GM23338 (cell line): ENCODE measurements at regions not wholly inside any gene's neighbourhood (a gene's known extent, or its start where the extent isn't known, plus 50 kb on each side); places are given as distances from the start of the nearest gene placed in this dataset.
"Not testable (repeated sequence)": the region's sequence is repeated elsewhere in the genome, so short reads cannot be mapped to it uniquely, and the experiment has no call there.

Experiments used
- ATAC-seq: fragments of 200-7000 bp; cut with Tn5 transposase; 3 replicates; pipeline ENCODE4 v1.9.1; 2020
- DNase-seq: peaks from one replicate; pipeline ENCODE4 v3.0.0-alpha.2; 2015; ENCODE audit warnings: low spot score
- H2AFZ ChIP-seq: fragments of 200-600 bp; sonication (generic); 2 replicates; pipeline ENCODE4 v1.8.0; 2016; ENCODE audit warnings: antibody characterized with exemption, mild to moderate bottlenecking, moderate library complexity
- H3F3A ChIP-seq: fragments of 200-600 bp; sonication (generic); replicated peaks from 2 replicates; pipeline ENCODE4 v1.8.0; 2017; ENCODE audit warnings: antibody characterized with exemption, mixed run types, low read depth
- H3K27ac ChIP-seq: fragments of 200-600 bp; sonication (generic); 2 replicates; pipeline ENCODE4 v1.6.1; 2016; ENCODE audit warnings: low read depth
- H3K27me3 ChIP-seq: fragments of 200-600 bp; sonication (generic); 2 replicates; pipeline ENCODE4 v1.8.0; 2016; ENCODE audit warnings: mild to moderate bottlenecking, mixed run types, moderate library complexity; ENCODE audit not compliant: insufficient read depth
- H3K36me3 ChIP-seq: fragments of 200-600 bp; sonication (generic); 2 replicates; pipeline ENCODE4 v1.8.0; 2016; ENCODE audit warnings: mild to moderate bottlenecking; ENCODE audit not compliant: insufficient read depth
- H3K4me1 ChIP-seq: fragments of 200-600 bp; sonication (generic); 2 replicates; pipeline ENCODE4 v1.8.0; 2016; ENCODE audit warnings: mild to moderate bottlenecking, moderate library complexity; ENCODE audit not compliant: insufficient read depth
- H3K4me2 ChIP-seq: fragments of 200-600 bp; sonication (generic); 2 replicates; pipeline ENCODE4 v1.7.1; 2017; ENCODE audit warnings: mixed run types
- H3K4me3 ChIP-seq: fragments of 200-600 bp; sonication (generic); 2 replicates; pipeline ENCODE4 v1.6.1; 2016; ENCODE audit warnings: mixed run types
- H3K79me2 ChIP-seq: fragments of 200-600 bp; sonication (generic); replicated peaks from 2 replicates; pipeline ENCODE4 v1.8.0; 2017; ENCODE audit warnings: mild to moderate bottlenecking; ENCODE audit not compliant: insufficient read depth
- H3K9me2 ChIP-seq: fragments of 200-600 bp; sonication (generic); 2 replicates; pipeline ENCODE4 v1.8.0; 2017; ENCODE audit not compliant: insufficient read depth
- H4K20me1 ChIP-seq: fragments of 200-600 bp; sonication (generic); replicated peaks from 2 replicates; pipeline ENCODE4 v1.8.0; 2017; ENCODE audit warnings: mild to moderate bottlenecking; ENCODE audit not compliant: insufficient read depth
- H3K27ac Mint-ChIP-seq: 2 replicates; pipeline ENCODE4 v1.8.0; 2020; ENCODE audit warnings: inconsistent platforms, mild to moderate bottlenecking, moderate library complexity, mixed read lengths
- H3K27me3 Mint-ChIP-seq: 3 replicates; pipeline ENCODE4 v1.8.0; 2022; ENCODE audit warnings: low read depth, mild to moderate bottlenecking, moderate library complexity, mixed read lengths, inconsistent platforms; ENCODE audit not compliant: insufficient read depth, poor library complexity
- H3K36me3 Mint-ChIP-seq: 3 replicates; pipeline ENCODE4 v1.8.0; 2021; ENCODE audit warnings: low read depth, mild to moderate bottlenecking, inconsistent platforms, moderate library complexity, mixed read lengths
- H3K4me1 Mint-ChIP-seq: 3 replicates; pipeline ENCODE4 v1.8.0; 2020; ENCODE audit warnings: mild to moderate bottlenecking, inconsistent platforms, mixed read lengths
- H3K4me3 Mint-ChIP-seq: 3 replicates; pipeline ENCODE4 v1.8.0; 2021; ENCODE audit warnings: moderate library complexity, mild to moderate bottlenecking, inconsistent platforms, mixed read lengths
- H3K9me3 Mint-ChIP-seq: 3 replicates; pipeline ENCODE4 v1.8.0; 2020; ENCODE audit warnings: moderate library complexity, mild to moderate bottlenecking, inconsistent platforms, mixed read lengths

DNA sequence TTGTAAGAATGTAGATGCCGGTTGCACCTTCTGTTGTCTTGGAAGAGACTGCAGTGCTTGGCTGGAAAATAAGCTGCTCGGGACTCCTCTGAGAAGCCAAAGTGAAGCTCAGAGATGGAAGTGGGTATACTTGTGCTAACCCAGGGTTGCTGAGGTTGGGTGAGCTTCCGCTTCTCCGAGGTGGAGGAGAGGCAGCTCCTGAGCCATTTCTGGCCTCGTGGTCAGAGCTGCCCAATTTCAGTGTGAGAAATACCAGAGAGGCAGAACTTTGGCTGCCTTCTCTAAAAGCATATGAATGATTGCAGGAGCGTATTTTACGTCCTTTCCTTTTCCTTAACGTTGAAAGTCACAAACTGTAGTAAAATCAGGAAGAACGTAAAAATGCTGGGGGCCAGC is 292.0 kb upstream of the PLGLB2 start:
- not testable (repeated sequence) for H3K9me2 ChIP-seq, H3K36me3 Mint-ChIP-seq, H3K79me2 ChIP-seq, H3K27ac Mint-ChIP-seq, H4K20me1 ChIP-seq, H3K27me3 ChIP-seq, DNase-seq, H3K4me1 Mint-ChIP-seq, H3K27ac ChIP-seq, H3F3A ChIP-seq, H3K4me3 ChIP-seq, H3K36me3 ChIP-seq, H3K4me1 ChIP-seq, H3K4me3 Mint-ChIP-seq, H2AFZ ChIP-seq, H3K27me3 Mint-ChIP-seq, H3K9me3 Mint-ChIP-seq
- peak; percentile 11; the same call in 2 of the 3 replicates for ATAC-seq
- peak overlapping the region; percentile 57; the same call in 1 of the 2 replicates for H3K4me2 ChIP-seq

GRCh38 chr2:87456477-87457128 is 291.3 kb upstream of the PLGLB2 start:
- not testable (repeated sequence) for H4K20me1 ChIP-seq, H2AFZ ChIP-seq, H3K36me3 ChIP-seq, H3K9me2 ChIP-seq, H3K4me1 Mint-ChIP-seq, H3K4me3 Mint-ChIP-seq, H3K4me1 ChIP-seq, H3K4me2 ChIP-seq, H3K27ac ChIP-seq, H3F3A ChIP-seq, ATAC-seq, H3K27me3 Mint-ChIP-seq, H3K79me2 ChIP-seq, H3K9me3 Mint-ChIP-seq, H3K36me3 Mint-ChIP-seq, H3K4me3 ChIP-seq, H3K27me3 ChIP-seq, H3K27ac Mint-ChIP-seq, DNase-seq

DNA sequence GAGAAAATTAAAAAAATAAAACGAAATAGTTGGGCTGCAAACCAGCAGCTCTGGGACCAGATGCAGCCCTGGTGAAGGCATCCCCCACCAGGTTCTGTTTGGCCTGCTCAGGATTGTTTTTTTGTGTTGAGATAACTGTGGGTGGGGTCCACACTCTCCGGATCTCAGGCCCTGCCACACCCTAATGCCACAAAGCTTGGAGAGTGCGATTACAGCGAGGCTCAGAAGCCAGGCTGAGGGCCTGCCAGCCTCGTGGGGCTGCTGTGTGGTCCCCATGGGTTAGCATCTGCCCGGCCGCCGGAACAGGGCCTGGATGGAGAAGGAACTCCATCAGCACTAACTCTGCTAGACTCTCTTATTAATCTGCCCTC is 290.8 kb upstream of the PLGLB2 start:
- not testable (repeated sequence) for H3K27ac Mint-ChIP-seq, H3K27me3 Mint-ChIP-seq, H3K9me2 ChIP-seq, H3K27me3 ChIP-seq, H3K4me3 Mint-ChIP-seq, H3F3A ChIP-seq, H3K4me1 Mint-ChIP-seq, H3K36me3 ChIP-seq, H3K4me2 ChIP-seq, DNase-seq, H3K79me2 ChIP-seq, H4K20me1 ChIP-seq, H3K9me3 Mint-ChIP-seq, H2AFZ ChIP-seq, H3K4me3 ChIP-seq, H3K36me3 Mint-ChIP-seq, ATAC-seq, H3K4me1 ChIP-seq, H3K27ac ChIP-seq

DNA sequence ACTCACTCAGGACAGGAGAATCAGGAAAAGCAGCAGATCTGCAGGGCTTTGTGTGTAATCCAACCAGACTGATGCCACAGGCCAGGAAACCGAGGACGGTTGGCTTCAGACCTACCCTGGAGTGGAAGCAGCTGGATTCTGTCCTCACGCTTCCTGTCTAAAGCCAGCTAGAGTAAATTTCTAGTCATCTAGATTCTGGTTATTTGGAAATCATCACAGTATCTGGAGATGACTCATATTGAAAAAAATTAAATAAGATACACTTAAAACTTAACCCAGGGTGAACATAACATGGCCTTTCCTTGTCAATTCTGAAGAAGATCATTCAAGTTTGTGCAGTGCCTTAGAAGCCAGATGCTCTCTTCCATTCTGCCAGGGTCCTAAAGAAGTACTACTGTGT is 288.9 kb upstream of the PLGLB2 start:
- H3K79me2 ChIP-seq, H3K27ac ChIP-seq, H3K4me3 Mint-ChIP-seq, H3K27me3 Mint-ChIP-seq, H3K4me2 ChIP-seq, H3K9me2 ChIP-seq, DNase-seq, H3K4me1 Mint-ChIP-seq, ATAC-seq, H4K20me1 ChIP-seq, H3K27me3 ChIP-seq, H2AFZ ChIP-seq, H3F3A ChIP-seq, H3K36me3 Mint-ChIP-seq, H3K4me3 ChIP-seq, H3K36me3 ChIP-seq, H3K4me1 ChIP-seq, H3K9me3 Mint-ChIP-seq, H3K27ac Mint-ChIP-seq: not testable (repeated sequence)

DNA sequence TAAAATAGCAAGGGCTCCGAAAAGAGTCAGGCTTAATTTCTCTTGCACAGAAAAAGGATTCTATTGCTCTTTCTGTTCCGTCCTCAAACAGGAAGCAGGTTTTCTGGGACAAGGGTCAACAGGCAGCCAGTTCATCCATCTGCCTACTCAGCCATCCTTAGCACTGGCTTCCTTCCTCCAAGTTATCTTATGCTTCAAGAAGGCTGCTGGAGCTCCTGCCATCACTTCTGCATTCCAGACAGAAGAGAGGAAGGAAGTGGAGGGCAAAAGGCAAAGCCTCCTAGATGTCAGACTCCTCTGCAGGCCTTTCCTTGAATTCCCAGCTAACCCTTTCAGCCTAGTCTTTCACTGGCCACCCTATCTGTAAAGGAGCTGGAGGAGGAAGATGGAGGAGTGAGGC is 287.8 kb upstream of the PLGLB2 start:
- not testable (repeated sequence) for H3K27me3 Mint-ChIP-seq, DNase-seq, H3K79me2 ChIP-seq, H3K36me3 ChIP-seq, H4K20me1 ChIP-seq, H3K4me1 Mint-ChIP-seq, H2AFZ ChIP-seq, H3K4me1 ChIP-seq, H3K27ac ChIP-seq, H3K9me3 Mint-ChIP-seq, ATAC-seq, H3K27me3 ChIP-seq, H3F3A ChIP-seq, H3K36me3 Mint-ChIP-seq, H3K4me3 Mint-ChIP-seq, H3K27ac Mint-ChIP-seq, H3K4me2 ChIP-seq, H3K4me3 ChIP-seq, H3K9me2 ChIP-seq

- H3K27me3 Mint-ChIP-seq, H3K36me3 Mint-ChIP-seq, ATAC-seq, H3K9me2 ChIP-seq, H3K36me3 ChIP-seq, H3K27ac ChIP-seq, H3K27ac Mint-ChIP-seq, H3K4me1 Mint-ChIP-seq, H3K79me2 ChIP-seq, DNase-seq, H3K4me1 ChIP-seq, H3K27me3 ChIP-seq, H4K20me1 ChIP-seq, H3K4me2 ChIP-seq, H3K4me3 ChIP-seq, H3K4me3 Mint-ChIP-seq, H3K9me3 Mint-ChIP-seq, H2AFZ ChIP-seq, H3F3A ChIP-seq: not testable (repeated sequence)
Measured at GRCh38 chr2:87460662-87461061, 287.2 kb upstream of the PLGLB2 start.

DNA sequence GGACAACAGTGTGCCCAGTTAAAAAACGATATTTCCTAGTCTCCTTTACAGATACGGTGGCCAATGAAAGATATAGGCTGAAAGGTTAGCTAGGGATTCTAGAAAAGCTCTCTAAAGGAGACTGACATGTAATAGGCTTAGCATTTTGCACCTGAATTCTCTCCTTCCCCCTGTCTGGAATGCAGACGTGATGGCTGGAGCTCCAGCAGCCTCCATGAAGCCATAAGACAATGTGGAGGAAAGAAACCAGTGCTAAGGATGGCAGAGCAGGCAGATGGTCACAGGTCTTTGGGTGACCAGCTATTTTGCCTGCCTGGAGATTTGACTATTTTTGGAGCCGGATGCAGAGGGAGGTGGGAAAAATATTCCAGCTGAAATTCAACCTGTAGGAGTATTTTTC is 286.2 kb upstream of the PLGLB2 start:
- not testable (repeated sequence) for H3K27ac ChIP-seq, H3K36me3 ChIP-seq, H3K27me3 Mint-ChIP-seq, H3K4me3 Mint-ChIP-seq, H3K4me2 ChIP-seq, H2AFZ ChIP-seq, H3K27ac Mint-ChIP-seq, H3F3A ChIP-seq, H3K9me2 ChIP-seq, H3K4me3 ChIP-seq, H3K27me3 ChIP-seq, H3K36me3 Mint-ChIP-seq, H4K20me1 ChIP-seq, DNase-seq, H3K79me2 ChIP-seq, H3K4me1 Mint-ChIP-seq, H3K4me1 ChIP-seq, H3K9me3 Mint-ChIP-seq, ATAC-seq
